Neural crest cell (in vitro differentiated cells): ENCODE measurements at regions not wholly inside any gene's neighbourhood (a gene's known extent, or its start where the extent isn't known, plus 50 kb on each side); places are given as distances from the start of the nearest gene placed in this dataset.

ENCODE experiments used
- DNase-seq: peaks from one replicate; pipeline ENCODE4 v3.0.0; 2021; ENCODE audit warnings: low read depth, mixed read lengths, low spot score
- H3K27ac Mint-ChIP-seq: one replicate; pipeline ENCODE4 v1.8.0; 2021; ENCODE audit warnings: mild to moderate bottlenecking, mixed read lengths; ENCODE audit not compliant: unreplicated experiment
- H3K27me3 Mint-ChIP-seq: 2 replicates; pipeline ENCODE4 v1.8.0; 2021; ENCODE audit warnings: low read depth, mild to moderate bottlenecking, mixed read lengths
- H3K36me3 Mint-ChIP-seq: 2 replicates; pipeline ENCODE4 v1.8.0; 2021; ENCODE audit warnings: low read depth, mild to moderate bottlenecking, mixed read lengths
- H3K4me1 Mint-ChIP-seq: 2 replicates; pipeline ENCODE4 v1.8.0; 2021; ENCODE audit warnings: mixed read lengths
- H3K4me3 Mint-ChIP-seq: one replicate; pipeline ENCODE4 v1.8.0; 2021; ENCODE audit warnings: mild to moderate bottlenecking, mixed read lengths
- H3K9me3 Mint-ChIP-seq: 2 replicates; pipeline ENCODE4 v1.8.0; 2021; ENCODE audit warnings: mixed read lengths
- CTCF ChIP-seq: fragments of 200-600 bp; sonication (generic); conservative IDR thresholded peaks from 2 replicates; pipeline ENCODE4 v1.5.0; 2021; ENCODE audit warnings: antibody characterized with exemption, mild to moderate bottlenecking

DNA sequence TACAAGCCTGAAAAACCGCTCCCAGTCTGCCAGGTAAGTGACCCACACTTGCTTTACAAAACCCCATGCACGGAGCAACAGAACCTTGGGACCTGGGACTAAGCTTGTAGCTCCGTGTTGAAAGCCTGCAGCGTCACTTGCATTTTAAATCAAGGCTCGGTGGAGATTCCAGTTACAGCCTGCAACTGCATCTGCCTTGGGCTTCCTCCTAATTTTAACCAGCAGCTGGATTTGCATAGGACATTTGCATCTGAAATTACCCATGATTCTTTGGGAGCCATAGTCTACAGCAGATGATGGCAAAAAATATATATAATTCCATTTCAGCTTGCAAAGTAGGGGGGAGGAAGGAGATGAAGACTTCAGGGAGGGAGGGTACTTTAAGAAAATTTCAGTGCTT, 62.4 kb upstream of the IGSF21 start:
- Mint-ChIP-seq H3K27me3 (peaks cover 32% of the 10 kb centered on the region), H3K36me3 (peaks cover 6% of the 10 kb centered on the region), H3K27ac (no peak overlapping the region), H3K4me1 (no peaks in the 10 kb centered on the region), H3K4me3 (no peak overlapping the region), H3K9me3 (peaks cover 6% of the 10 kb centered on the region)
- no peak for TF ChIP-seq CTCF
- no peak for DNase-seq

DNA sequence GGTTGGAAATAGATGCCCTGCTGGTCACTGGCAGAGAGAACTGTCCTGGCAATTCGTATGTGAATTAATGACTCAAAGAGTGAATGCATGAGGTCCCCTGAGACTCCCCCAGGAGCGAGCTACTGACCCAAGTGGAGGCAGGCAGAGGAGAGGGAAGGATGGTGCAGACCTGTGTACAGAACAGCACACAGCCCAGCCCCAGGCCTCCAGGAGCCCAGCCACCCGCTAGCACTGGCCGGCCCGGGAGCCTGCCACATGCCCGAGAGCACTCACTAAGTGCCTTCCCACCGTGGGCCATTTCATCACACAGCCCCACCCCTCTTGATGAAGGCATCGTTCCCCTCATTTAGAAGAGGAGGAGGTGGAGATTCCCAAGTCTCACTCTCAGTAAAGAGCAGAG, 62.0 kb upstream of the IGSF21 start:
- Mint-ChIP-seq H3K4me1 (no peaks in the 10 kb centered on the region), H3K9me3 (peaks cover 6% of the 10 kb centered on the region), H3K36me3 (peaks cover 6% of the 10 kb centered on the region), H3K4me3 (no peak overlapping the region), H3K27ac (no peak overlapping the region), H3K27me3 (peaks cover 32% of the 10 kb centered on the region)
- no peak for DNase-seq
- no peak for TF ChIP-seq CTCF

DNA sequence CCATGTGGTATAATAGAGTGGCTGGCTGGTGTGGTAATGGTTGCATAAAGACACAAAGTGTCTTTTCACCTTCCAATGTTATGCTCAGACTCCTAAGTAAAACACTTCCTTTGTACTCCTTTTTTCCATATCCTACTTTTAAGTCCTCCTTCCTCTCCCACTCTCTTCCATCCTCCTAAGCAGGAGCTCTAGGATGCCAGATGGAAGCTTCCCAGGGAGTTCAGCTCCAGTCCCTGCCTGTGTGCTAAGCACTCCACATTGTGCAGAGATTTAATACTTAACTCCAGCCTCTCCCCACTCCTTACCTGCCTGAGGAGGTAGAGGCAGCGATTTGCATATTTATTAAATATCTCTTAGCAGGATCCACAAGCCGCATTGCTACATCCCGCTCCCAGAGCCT, 60.5 kb upstream of the IGSF21 start:
- TF ChIP-seq CTCF, result no peak
- Mint-ChIP-seq H3K36me3 (peaks cover 6% of the 10 kb centered on the region), H3K4me3 (no peak overlapping the region), H3K27ac (no peak overlapping the region), H3K9me3 (peaks cover 6% of the 10 kb centered on the region), H3K4me1 (no peaks in the 10 kb centered on the region), H3K27me3 (peaks cover 44% of the 10 kb centered on the region)
- DNase-seq, result no peak

- Mint-ChIP-seq H3K27ac (no peak overlapping the region), H3K4me3 (no peak overlapping the region), H3K36me3 (peaks cover 6% of the 10 kb centered on the region), H3K4me1 (no peaks in the 10 kb centered on the region), H3K27me3 (peaks cover 57% of the 10 kb centered on the region), H3K9me3 (peaks cover 6% of the 10 kb centered on the region)
- no peak for DNase-seq
- no peak for TF ChIP-seq CTCF
Observed at GRCh38 chr1:18049228-18049627, 58.4 kb upstream of the IGSF21 start.

- no peak for TF ChIP-seq CTCF
- no peak overlapping the region for H3K27ac Mint-ChIP-seq
- H3K4me1 Mint-ChIP-seq, result no peaks in the 10 kb centered on the region
- DNase-seq, result no peak
- H3K36me3 Mint-ChIP-seq, result peaks cover 6% of the 10 kb centered on the region
- peaks cover 59% of the 10 kb centered on the region for H3K27me3 Mint-ChIP-seq
- no peak overlapping the region for H3K4me3 Mint-ChIP-seq
- peaks cover 6% of the 10 kb centered on the region for H3K9me3 Mint-ChIP-seq
Observed at GRCh38 chr1:18052671-18053070, 54.9 kb upstream of the IGSF21 start.

- Mint-ChIP-seq H3K4me1 (no peaks in the 10 kb centered on the region), H3K36me3 (no peaks in the 10 kb centered on the region), H3K27me3 (peaks cover 71% of the 10 kb centered on the region), H3K4me3 (no peak overlapping the region), H3K9me3 (no peaks in the 10 kb centered on the region), H3K27ac (no peak overlapping the region)
- no peak for DNase-seq
- no peak for TF ChIP-seq CTCF
Observed at GRCh38 chr1:18055156-18055555, 52.4 kb upstream of the IGSF21 start.
